H9 (cell line): ENCODE measurements at regions not wholly inside any gene's neighbourhood (a gene's known extent, or its start where the extent isn't known, plus 50 kb on each side); places are given as distances from the start of the nearest gene placed in this dataset.

Experiments
- DNase-seq: peaks from one replicate; pipeline ENCODE4 v3.0.0-alpha.2; 2017
- H2AFZ ChIP-seq: one replicate; pipeline ENCODE4 v1.6.1; 2013; ENCODE audit warnings: mild to moderate bottlenecking, low read length, control low read depth, moderate library complexity
- H2AK5ac ChIP-seq: 2 replicates; pipeline ENCODE4 v1.6.1; 2013; ENCODE audit warnings: low read length, control low read depth, mixed read lengths; ENCODE audit not compliant: insufficient read length
- H2BK120ac ChIP-seq: one replicate; pipeline ENCODE4 v1.6.1; 2013; ENCODE audit warnings: low read depth, mild to moderate bottlenecking, low read length, control low read depth, inconsistent platforms; ENCODE audit not compliant: poor library complexity, severe bottlenecking
- H2BK12ac ChIP-seq: 2 replicates; pipeline ENCODE4 v1.6.1; 2013; ENCODE audit warnings: low read length, control low read depth, mixed read lengths, low read depth; ENCODE audit not compliant: insufficient read length
- H2BK15ac ChIP-seq: 2 replicates; pipeline ENCODE4 v1.6.1; 2013; ENCODE audit warnings: low read depth, low read length, control low read depth
- H2BK20ac ChIP-seq: one replicate; pipeline ENCODE4 v1.6.1; 2013; ENCODE audit warnings: low read depth, mild to moderate bottlenecking, low read length, control low read depth, inconsistent platforms; ENCODE audit not compliant: poor library complexity, severe bottlenecking
- H2BK5ac ChIP-seq: 2 replicates; pipeline ENCODE4 v1.6.1; 2013; ENCODE audit warnings: low read length, control low read depth, mixed read lengths; ENCODE audit not compliant: insufficient read length
- H3K14ac ChIP-seq: 2 replicates; pipeline ENCODE4 v1.6.1; 2013; ENCODE audit warnings: low read length, control low read depth; ENCODE audit not compliant: insufficient read depth
- H3K18ac ChIP-seq: 2 replicates; pipeline ENCODE4 v1.6.1; 2013; ENCODE audit warnings: low read depth, mild to moderate bottlenecking, mixed read lengths, low read length, control low read depth; ENCODE audit not compliant: insufficient read length
- H3K23ac ChIP-seq: 2 replicates; pipeline ENCODE4 v1.6.1; 2013; ENCODE audit warnings: low read length, control low read depth, mixed read lengths, low read depth; ENCODE audit not compliant: insufficient read length
- H3K23me2 ChIP-seq: 2 replicates; pipeline ENCODE4 v1.6.1; 2013; ENCODE audit warnings: low read depth, mild to moderate bottlenecking, mixed read lengths, low read length, control low read depth; ENCODE audit not compliant: insufficient read length, poor library complexity, severe bottlenecking
- H3K27ac ChIP-seq: 2 replicates; pipeline ENCODE4 v1.5.1; 2013; ENCODE audit warnings: low read length, control low read depth, mixed read lengths, low read depth; ENCODE audit not compliant: insufficient read length
- H3K27me3 ChIP-seq: 2 replicates; pipeline ENCODE4 v1.6.1; 2013; ENCODE audit warnings: low read length, control low read depth, inconsistent platforms; ENCODE audit not compliant: insufficient read depth
- H3K4ac ChIP-seq: 2 replicates; pipeline ENCODE4 v1.6.1; 2013; ENCODE audit warnings: low read depth, mild to moderate bottlenecking, control low read depth, inconsistent platforms, low read length, moderate library complexity
- H3K4me1 ChIP-seq: 2 replicates; pipeline ENCODE4 v1.6.1; 2013; ENCODE audit warnings: low read length, control low read depth, inconsistent platforms; ENCODE audit not compliant: insufficient read depth
- H3K4me2 ChIP-seq: 2 replicates; pipeline ENCODE4 v1.6.1; 2013; ENCODE audit warnings: low read length, control low read depth, mixed read lengths; ENCODE audit not compliant: insufficient read length, insufficient read depth
- H3K56ac ChIP-seq: 2 replicates; pipeline ENCODE4 v1.6.1; 2013; ENCODE audit warnings: low read depth, mild to moderate bottlenecking, mixed read lengths, low read length, control low read depth; ENCODE audit not compliant: insufficient read length
- H3K79me1 ChIP-seq: 2 replicates; pipeline ENCODE4 v1.6.1; 2013; ENCODE audit warnings: low read depth, mild to moderate bottlenecking, moderate library complexity, low read length, control low read depth, inconsistent platforms; ENCODE audit not compliant: insufficient read depth, poor library complexity, severe bottlenecking
- H3K79me2 ChIP-seq: 2 replicates; pipeline ENCODE4 v1.6.1; 2013; ENCODE audit warnings: low read length, control low read depth, inconsistent platforms; ENCODE audit not compliant: insufficient read depth
- H3K9ac ChIP-seq: 2 replicates; pipeline ENCODE4 v1.6.1; 2013; ENCODE audit warnings: low read length, control low read depth, mixed read lengths; ENCODE audit not compliant: insufficient read length; ENCODE audit errors: extremely low read depth
- H3K9me3 ChIP-seq: one replicate; pipeline ENCODE4 v1.6.1; 2013; ENCODE audit warnings: low read depth, low read length, inconsistent platforms; ENCODE audit not compliant: control insufficient read depth
- H3T11ph ChIP-seq: one replicate; pipeline ENCODE4 v1.6.1; 2013; ENCODE audit warnings: mild to moderate bottlenecking, low read length, control low read depth, inconsistent platforms
- H4K20me1 ChIP-seq: one replicate; pipeline ENCODE4 v1.6.1; 2013; ENCODE audit not compliant: control insufficient read depth, insufficient read length, insufficient read depth
- H4K5ac ChIP-seq: 2 replicates; pipeline ENCODE4 v1.6.1; 2013; ENCODE audit warnings: low read depth, mild to moderate bottlenecking, mixed read lengths, low read length, control low read depth; ENCODE audit not compliant: insufficient read length
- H4K8ac ChIP-seq: replicated peaks from 2 replicates; pipeline ENCODE4 v1.6.1; 2013; ENCODE audit warnings: low read length, control low read depth, mixed read lengths, low read depth; ENCODE audit not compliant: insufficient read length
- H4K91ac ChIP-seq: 2 replicates; pipeline ENCODE4 v1.6.1; 2013; ENCODE audit warnings: low read depth, mild to moderate bottlenecking, moderate library complexity, mixed read lengths, low read length, control low read depth; ENCODE audit not compliant: insufficient read length
- H3K27ac Mint-ChIP-seq, 3 experiments: 2 replicates in 2 of 3; 3 replicates in 1 of 3; pipeline ENCODE4 v1.8.0; 2020 to 2021; ENCODE audit warnings: mixed read lengths in 3 of 3, mild to moderate bottlenecking in 1 of 3, moderate library complexity in 1 of 3
- H3K27me3 Mint-ChIP-seq: 2 replicates; pipeline ENCODE4 v1.8.0; 2021; ENCODE audit warnings: low read depth, mild to moderate bottlenecking, moderate library complexity, mixed read lengths
- H3K36me3 Mint-ChIP-seq, 3 experiments: 2 replicates in 2 of 3; 3 replicates in 1 of 3; pipeline ENCODE4 v1.8.0; 2020 to 2021; ENCODE audit warnings: low read depth in 3 of 3, mixed read lengths in 3 of 3; ENCODE audit not compliant: insufficient read depth in 1 of 3
- H3K4me1 Mint-ChIP-seq, 2 experiments: 2 replicates each; pipeline ENCODE4 v1.8.0; 2020; ENCODE audit warnings: mixed read lengths in 2 of 2
- H3K4me3 Mint-ChIP-seq, 2 experiments: 2 replicates in 1 of 2; 3 replicates in 1 of 2; pipeline ENCODE4 v1.8.0; 2020 to 2021; ENCODE audit warnings: mild to moderate bottlenecking in 2 of 2, mixed read lengths in 2 of 2, moderate library complexity in 1 of 2
- H3K9me3 Mint-ChIP-seq, 2 experiments: 2 replicates in 1 of 2; 3 replicates in 1 of 2; pipeline ENCODE4 v1.8.0; 2020; ENCODE audit warnings: mild to moderate bottlenecking in 2 of 2, mixed read lengths in 2 of 2, moderate library complexity in 1 of 2
- CTCF ChIP-seq: fragments of 200-600 bp; sonication (generic); conservative IDR thresholded peaks from 3 replicates; pipeline ENCODE4 v1.8.0; 2021; ENCODE audit warnings: antibody characterized with exemption, mild to moderate bottlenecking
- WGBS: extraction: QIAGEN DNeasy Blood & Tissue Kit; methylation state at CpG from one replicate; pipeline ENCODE4 v1.1.7; 2013; ENCODE audit warnings: missing lambda C conversion rate, low lambda C conversion rate, mixed read lengths; ENCODE audit not compliant: insufficient read length; ENCODE audit errors: extremely low coverage; 5-methylcytosine and 5-hydroxymethylcytosine counted together

- Histone ChIP-seq H3K27ac (no peak overlapping the region), H2BK20ac (no peak overlapping the region), H2BK15ac (no peak overlapping the region), H3K9me3 (no peaks in the 10 kb centered on the region), H3K9ac (no peak overlapping the region), H3K23ac (no peak overlapping the region), H4K5ac (no peak overlapping the region), H3K56ac (no peak overlapping the region), H3K4me2 (no peak overlapping the region), H3K23me2 (no peaks in the 10 kb centered on the region), H2AFZ (no peak overlapping the region), H2BK5ac (no peak overlapping the region), H3K4ac (no peak overlapping the region), H4K91ac (no peak overlapping the region), H3K18ac (no peak overlapping the region), H3K4me1 (no peaks in the 10 kb centered on the region; the same call in 1 of the 2 replicates), H4K8ac (no peak overlapping the region), H2BK12ac (no peak overlapping the region), H2BK120ac (no peak overlapping the region), H3T11ph (no peak overlapping the region), H2AK5ac (no peak overlapping the region), H3K14ac (peak overlapping the region; percentile 56; the same call in 1 of the 2 replicates), H3K79me2 (no peaks in the 10 kb centered on the region), H3K27me3 (no peaks in the 10 kb centered on the region), H3K79me1 (no peaks in the 10 kb centered on the region), H4K20me1 (no peaks in the 10 kb centered on the region)
- no peak for DNase-seq
- Mint-ChIP-seq H3K4me3 (no peak overlapping the region), H3K36me3 (peaks cover 2 to 4% (median 2%) of the 10 kb centered on the region in 3 experiments; a peak in 5 of 7 replicates), H3K4me1 (peaks cover 10 to 26% of the 10 kb centered on the region in 2 experiments), H3K9me3 (0 out of 5 replicates have a peak, but pooled peaks cover 0 to 2% of the 10 kb centered on the region in 2 experiments), H3K27me3 (peaks cover 16% of the 10 kb centered on the region), H3K27ac (no peak overlapping the region; a peak in 2 of 7 replicates)
- no peak for TF ChIP-seq CTCF
- WGBS = no CpG with 5 or more reads among the region's 5 CpGs
These were observed 125.3 kb upstream of the CADM1 start for GRCh38 chr11:115629456-115630015.
